C4-2B (cell line): ENCODE measurements at regions not wholly inside any gene's neighbourhood (a gene's known extent, or its start where the extent isn't known, plus 50 kb on each side); places are given as distances from the start of the nearest gene placed in this dataset.

Source experiments
- CTCF ChIP-seq: fragments of 450-650 bp; conservative IDR thresholded peaks from 2 replicates; pipeline ENCODE4 v1.5.1; 2017; ENCODE audit warnings: mild to moderate bottlenecking
- ZFX ChIP-seq: fragments of 450-650 bp; IDR thresholded peaks from 2 replicates; pipeline ENCODE4 v1.6.1; 2017

- TF ChIP-seq CTCF (no peak), ZFX (no peak)
Measured at GRCh38 chr10:81200801-81201200, 663.1 kb downstream of the SH2D4B start.
